ENCODE measurements at regions not wholly inside any gene's neighbourhood (a gene's known extent, or its start where the extent isn't known, plus 50 kb on each side); places are given as distances from the start of the nearest gene placed in this dataset.

DNA sequence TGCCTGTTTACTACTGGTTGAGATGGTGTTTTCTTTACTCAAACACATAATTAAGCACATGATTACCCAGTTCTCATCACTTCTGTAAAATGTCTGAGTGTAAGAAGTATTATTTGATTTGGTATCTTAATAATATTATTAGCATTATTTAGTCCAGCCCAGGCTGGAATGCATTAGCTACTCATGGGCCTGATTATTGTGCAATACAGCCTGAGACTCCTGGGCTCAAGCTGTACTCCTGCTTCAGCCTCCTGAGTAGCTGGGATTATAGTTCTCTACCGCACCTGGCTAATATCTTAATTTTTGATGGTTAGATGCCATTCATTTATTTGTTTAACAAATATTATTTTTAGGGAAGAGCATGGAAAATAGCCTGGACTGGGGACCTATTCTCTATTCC lies 197.6 kb upstream of the MC4R start:
- TF ChIP-seq, protein P1, sequence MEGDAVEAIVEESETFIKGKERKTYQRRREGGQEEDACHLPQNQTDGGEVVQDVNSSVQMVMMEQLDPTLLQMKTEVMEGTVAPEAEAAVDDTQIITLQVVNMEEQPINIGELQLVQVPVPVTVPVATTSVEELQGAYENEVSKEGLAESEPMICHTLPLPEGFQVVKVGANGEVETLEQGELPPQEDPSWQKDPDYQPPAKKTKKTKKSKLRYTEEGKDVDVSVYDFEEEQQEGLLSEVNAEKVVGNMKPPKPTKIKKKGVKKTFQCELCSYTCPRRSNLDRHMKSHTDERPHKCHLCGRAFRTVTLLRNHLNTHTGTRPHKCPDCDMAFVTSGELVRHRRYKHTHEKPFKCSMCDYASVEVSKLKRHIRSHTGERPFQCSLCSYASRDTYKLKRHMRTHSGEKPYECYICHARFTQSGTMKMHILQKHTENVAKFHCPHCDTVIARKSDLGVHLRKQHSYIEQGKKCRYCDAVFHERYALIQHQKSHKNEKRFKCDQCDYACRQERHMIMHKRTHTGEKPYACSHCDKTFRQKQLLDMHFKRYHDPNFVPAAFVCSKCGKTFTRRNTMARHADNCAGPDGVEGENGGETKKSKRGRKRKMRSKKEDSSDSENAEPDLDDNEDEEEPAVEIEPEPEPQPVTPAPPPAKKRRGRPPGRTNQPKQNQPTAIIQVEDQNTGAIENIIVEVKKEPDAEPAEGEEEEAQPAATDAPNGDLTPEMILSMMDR (IDR thresholded peaks at IDR 0.05): no peak
- DNase-seq (ENCODE audit: low spot score): no peak
- H3K36me3 ChIP-seq: no peaks in the 10 kb centered on the region
- no peaks in the 10 kb centered on the region for H3K27me3 ChIP-seq
- H3K4me1 ChIP-seq: no peaks in the 10 kb centered on the region
- H3K4me3 ChIP-seq: no peak overlapping the region
- no peaks in the 10 kb centered on the region for H3K9me3 ChIP-seq
- no peak overlapping the region for H3K27ac ChIP-seq

DNA sequence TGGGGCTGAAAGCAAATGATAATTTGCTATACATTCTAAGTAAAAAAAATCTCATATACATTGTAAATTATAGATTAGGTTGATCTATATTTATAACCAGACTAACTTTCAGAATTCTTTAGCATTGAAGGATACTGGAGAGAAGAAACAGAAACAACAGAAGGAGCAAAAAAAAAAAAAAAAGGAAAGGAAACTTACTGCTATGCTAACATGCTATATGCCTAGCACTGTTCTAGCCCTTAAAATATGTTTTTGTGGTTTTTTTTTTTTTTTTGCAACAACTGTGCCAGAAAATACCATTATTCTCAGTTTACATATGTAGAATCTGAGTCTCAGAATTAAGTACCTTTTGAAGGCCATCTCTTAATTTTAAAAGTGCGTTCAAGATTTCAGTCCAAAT lies 204.9 kb upstream of the MC4R start:
- H3K36me3 ChIP-seq: no peaks in the 10 kb centered on the region
- H3K4me1 ChIP-seq: no peaks in the 10 kb centered on the region
- H3K9me3 ChIP-seq: no peaks in the 10 kb centered on the region
- no peaks in the 10 kb centered on the region for H3K27me3 ChIP-seq
- H3K4me3 ChIP-seq: no peak overlapping the region
- no peak overlapping the region for H3K27ac ChIP-seq
- no peak for DNase-seq (ENCODE audit: low spot score)
- TF ChIP-seq, protein P1 (IDR thresholded peaks at IDR 0.05): no peak

DNA sequence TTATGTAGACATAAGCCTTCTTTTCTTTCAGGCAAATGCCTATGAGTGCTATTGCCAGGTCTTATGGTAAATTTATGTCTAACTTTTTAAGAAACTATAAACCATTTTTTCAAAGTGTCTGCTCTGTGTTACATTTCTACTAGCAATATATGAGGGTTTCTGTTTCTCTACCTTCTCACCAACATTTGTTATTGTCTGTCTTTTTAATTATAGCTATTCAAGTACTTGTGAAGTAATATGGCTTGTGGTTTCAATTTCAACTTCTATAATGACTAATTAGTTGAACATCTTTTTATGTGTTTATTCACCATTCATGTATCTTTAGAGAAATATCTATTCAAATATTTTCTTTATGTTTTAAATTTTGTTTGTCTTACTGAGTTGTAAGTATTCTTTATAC lies 213.1 kb upstream of the MC4R start:
- no peaks in the 10 kb centered on the region for H3K4me1 ChIP-seq
- no peaks in the 10 kb centered on the region for H3K27me3 ChIP-seq
- TF ChIP-seq, protein P1 (IDR thresholded peaks at IDR 0.05): no peak
- H3K36me3 ChIP-seq: no peaks in the 10 kb centered on the region
- DNase-seq (ENCODE audit: low spot score): no peak
- H3K27ac ChIP-seq: no peak overlapping the region
- H3K4me3 ChIP-seq: no peak overlapping the region
- H3K9me3 ChIP-seq: peaks cover 0 to 5% of the 10 kb centered on the region in 2 donors

DNA sequence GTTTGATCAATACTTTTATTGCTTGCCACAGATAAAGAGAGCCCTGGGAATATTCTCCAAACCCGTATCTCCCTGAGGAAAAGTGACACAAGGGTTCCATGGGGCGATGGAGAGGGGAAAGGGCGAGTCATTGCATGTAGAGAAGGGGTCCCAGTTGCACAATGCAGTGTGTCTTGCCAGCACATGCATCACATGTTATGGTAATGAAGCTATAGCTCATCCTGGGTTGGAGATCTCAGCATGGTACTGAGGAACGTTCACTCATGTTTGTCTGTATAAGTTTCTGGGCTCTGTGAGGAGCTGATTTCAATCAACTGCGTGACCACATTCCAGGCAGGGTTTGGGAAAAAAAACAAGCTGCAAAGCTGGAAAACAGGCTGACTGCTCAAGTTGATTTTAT lies 220.7 kb upstream of the MC4R start:
- Histone ChIP-seq H3K4me3 (no peak overlapping the region), H3K27ac (no peak overlapping the region), H3K27me3 (no peaks in the 10 kb centered on the region), H3K4me1 (no peaks in the 10 kb centered on the region), H3K9me3 (no peaks in the 10 kb centered on the region), H3K36me3 (no peaks in the 10 kb centered on the region)
- no peak for DNase-seq (ENCODE audit: low spot score)
- TF ChIP-seq, protein P1 (IDR thresholded peaks at IDR 0.05): no peak

DNA sequence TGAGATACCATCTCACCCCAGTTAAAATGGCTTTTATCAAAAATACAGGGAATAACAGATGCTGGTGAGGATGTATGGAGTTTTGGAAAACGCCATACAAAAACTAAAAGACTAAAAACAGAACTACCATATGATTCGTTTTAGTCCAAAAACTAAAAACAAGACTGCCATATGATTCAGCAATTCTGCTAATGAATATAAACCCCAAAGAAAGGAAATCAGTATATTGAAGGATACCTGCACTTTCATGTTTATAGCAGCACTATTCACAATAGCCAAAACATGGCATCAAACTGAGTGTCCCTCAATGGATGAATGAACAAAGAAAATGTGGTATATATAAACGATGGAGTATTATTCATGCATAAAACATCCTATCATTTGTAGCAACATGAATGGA lies 224.4 kb upstream of the MC4R start:
- Histone ChIP-seq H3K4me1 (no peaks in the 10 kb centered on the region), H3K4me3 (no peak overlapping the region), H3K36me3 (no peaks in the 10 kb centered on the region), H3K27me3 (no peaks in the 10 kb centered on the region), H3K9me3 (no peaks in the 10 kb centered on the region), H3K27ac (no peak overlapping the region)
- TF ChIP-seq, protein P1 (IDR thresholded peaks at IDR 0.05): no peak
- DNase-seq (ENCODE audit: low spot score): no peak

DNA sequence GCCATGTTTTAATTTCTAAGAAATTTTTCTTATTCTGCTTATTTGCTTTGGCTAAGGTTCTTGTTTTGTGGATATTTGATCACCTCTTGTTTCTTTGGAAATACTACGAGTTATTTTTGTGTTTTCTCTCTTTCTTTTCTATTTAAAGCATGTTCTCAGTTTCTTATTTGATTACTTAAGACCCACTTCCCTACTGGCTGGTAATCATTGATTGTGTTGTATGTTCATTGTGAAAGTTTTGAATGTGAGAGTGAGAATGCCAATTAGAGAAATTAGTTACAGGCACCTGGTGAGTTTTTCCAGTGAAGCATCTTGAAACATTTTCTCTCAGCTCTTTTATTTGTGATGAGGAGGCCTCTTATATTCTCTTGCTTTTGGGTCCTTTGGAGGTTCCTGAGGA lies 226.7 kb upstream of the MC4R start:
- no peaks in the 10 kb centered on the region for H3K36me3 ChIP-seq
- no peaks in the 10 kb centered on the region for H3K9me3 ChIP-seq
- TF ChIP-seq, protein P1 (IDR thresholded peaks at IDR 0.05): no peak
- H3K4me1 ChIP-seq: no peaks in the 10 kb centered on the region
- no peak for DNase-seq (ENCODE audit: low spot score)
- H3K4me3 ChIP-seq: no peak overlapping the region
- no peaks in the 10 kb centered on the region for H3K27me3 ChIP-seq
- no peak overlapping the region for H3K27ac ChIP-seq
